ENCODE measurements at regions not wholly inside any gene's neighbourhood (a gene's known extent, or its start where the extent isn't known, plus 50 kb on each side); places are given as distances from the start of the nearest gene placed in this dataset.

- H3K27ac ChIP-seq, result no peak overlapping the region
- no peaks in the 10 kb centered on the region for H3K36me3 ChIP-seq (replicated peaks; ENCODE audit: insufficient read depth, low read depth)
- H3K27me3 ChIP-seq, result no peaks in the 10 kb centered on the region
- no peaks in the 10 kb centered on the region for H3K9me3 ChIP-seq (ENCODE audit: low read depth)
- H2AFZ ChIP-seq, result no peak overlapping the region
- no peaks in the 10 kb centered on the region for H4K20me1 ChIP-seq (ENCODE audit: insufficient read depth, poor library complexity, severe bottlenecking)
- no peaks in the 10 kb centered on the region for H3K79me2 ChIP-seq
- WGBS (ENCODE audit: low lambda C conversion rate, missing lambda C conversion rate), result 84% methylated on average over 1 of the region's 1 CpG
- H3K4me1 ChIP-seq (ENCODE audit: insufficient read depth), result peaks cover 15% of the 10 kb centered on the region
- H3K4me2 ChIP-seq, result no peak overlapping the region
- TF ChIP-seq EZH2 (IDR thresholded peaks at IDR 0.05; ENCODE audit: borderline replicate concordance) (no peak), EZH2phosphoT487 (IDR thresholded peaks at IDR 0.05; ENCODE audit: low read depth, severe bottlenecking, unreplicated experiment) (no peak)
- TF ChIP-seq, protein P1, sequence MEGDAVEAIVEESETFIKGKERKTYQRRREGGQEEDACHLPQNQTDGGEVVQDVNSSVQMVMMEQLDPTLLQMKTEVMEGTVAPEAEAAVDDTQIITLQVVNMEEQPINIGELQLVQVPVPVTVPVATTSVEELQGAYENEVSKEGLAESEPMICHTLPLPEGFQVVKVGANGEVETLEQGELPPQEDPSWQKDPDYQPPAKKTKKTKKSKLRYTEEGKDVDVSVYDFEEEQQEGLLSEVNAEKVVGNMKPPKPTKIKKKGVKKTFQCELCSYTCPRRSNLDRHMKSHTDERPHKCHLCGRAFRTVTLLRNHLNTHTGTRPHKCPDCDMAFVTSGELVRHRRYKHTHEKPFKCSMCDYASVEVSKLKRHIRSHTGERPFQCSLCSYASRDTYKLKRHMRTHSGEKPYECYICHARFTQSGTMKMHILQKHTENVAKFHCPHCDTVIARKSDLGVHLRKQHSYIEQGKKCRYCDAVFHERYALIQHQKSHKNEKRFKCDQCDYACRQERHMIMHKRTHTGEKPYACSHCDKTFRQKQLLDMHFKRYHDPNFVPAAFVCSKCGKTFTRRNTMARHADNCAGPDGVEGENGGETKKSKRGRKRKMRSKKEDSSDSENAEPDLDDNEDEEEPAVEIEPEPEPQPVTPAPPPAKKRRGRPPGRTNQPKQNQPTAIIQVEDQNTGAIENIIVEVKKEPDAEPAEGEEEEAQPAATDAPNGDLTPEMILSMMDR (IDR thresholded peaks at IDR 0.05; ENCODE audit: poor library complexity), result no peak
- no peak overlapping the region for H3K4me3 ChIP-seq
- no peaks in the 10 kb centered on the region for H3K9me2 ChIP-seq (replicated peaks; ENCODE audit: insufficient read depth)
- no peak for DNase-seq (ENCODE audit: low spot score)
Observed at GRCh38 chr4:53709693-53710092, 118.4 kb upstream of the LNX1 start.

- no peaks in the 10 kb centered on the region for H3K9me2 ChIP-seq (replicated peaks; ENCODE audit: insufficient read depth)
- no peak overlapping the region for H2AFZ ChIP-seq
- DNase-seq (ENCODE audit: low spot score), result no peak
- 95% methylated on average over 2 of the region's 2 CpGs for WGBS (ENCODE audit: low lambda C conversion rate, missing lambda C conversion rate)
- H3K4me3 ChIP-seq, result no peak overlapping the region
- no peaks in the 10 kb centered on the region for H4K20me1 ChIP-seq (ENCODE audit: insufficient read depth, poor library complexity, severe bottlenecking)
- H3K79me2 ChIP-seq, result no peaks in the 10 kb centered on the region
- no peak overlapping the region for H3K27ac ChIP-seq
- TF ChIP-seq EZH2 (IDR thresholded peaks at IDR 0.05; ENCODE audit: borderline replicate concordance) (no peak), EZH2phosphoT487 (IDR thresholded peaks at IDR 0.05; ENCODE audit: low read depth, severe bottlenecking, unreplicated experiment) (no peak)
- TF ChIP-seq, protein P1 (IDR thresholded peaks at IDR 0.05; ENCODE audit: poor library complexity), result no peak
- H3K36me3 ChIP-seq (replicated peaks; ENCODE audit: insufficient read depth, low read depth), result no peaks in the 10 kb centered on the region
- H3K9me3 ChIP-seq (ENCODE audit: low read depth), result no peaks in the 10 kb centered on the region
- H3K4me1 ChIP-seq (ENCODE audit: insufficient read depth), result peaks cover 14% of the 10 kb centered on the region
- no peaks in the 10 kb centered on the region for H3K27me3 ChIP-seq
- H3K4me2 ChIP-seq, result no peak overlapping the region
Observed at GRCh38 chr4:53707491-53707890, 116.2 kb upstream of the LNX1 start.

- no peak overlapping the region for H2AFZ ChIP-seq
- H3K9me3 ChIP-seq (ENCODE audit: low read depth), result no peaks in the 10 kb centered on the region
- no peak for TF ChIP-seq EZH2 (IDR thresholded peaks at IDR 0.05; ENCODE audit: borderline replicate concordance)
- TF ChIP-seq, protein P1 (IDR thresholded peaks at IDR 0.05; ENCODE audit: poor library complexity), result peak; percentile 65
- H3K4me2 ChIP-seq, result no peak overlapping the region
- whole genome bisulfite sequencing (ENCODE audit: low lambda C conversion rate, missing lambda C conversion rate), result 58% methylated on average over 8 of the region's 8 CpGs
- H3K36me3 ChIP-seq (replicated peaks; ENCODE audit: insufficient read depth, low read depth), result no peaks in the 10 kb centered on the region
- H3K79me2 ChIP-seq, result no peaks in the 10 kb centered on the region
- H3K9me2 ChIP-seq (replicated peaks; ENCODE audit: insufficient read depth), result no peaks in the 10 kb centered on the region
- no peaks in the 10 kb centered on the region for H3K27me3 ChIP-seq
- H4K20me1 ChIP-seq (ENCODE audit: insufficient read depth, poor library complexity, severe bottlenecking), result no peaks in the 10 kb centered on the region
- peak; percentile 61 for DNase-seq (ENCODE audit: low spot score)
- H3K4me3 ChIP-seq, result no peak overlapping the region
- H3K4me1 ChIP-seq (ENCODE audit: insufficient read depth), result peaks cover 17% of the 10 kb centered on the region
- no peak overlapping the region for H3K27ac ChIP-seq
Observed at GRCh38 chr4:53706422-53707032, 115.2 kb upstream of the LNX1 start.

All from hepatocyte (in vitro differentiated cells).